ENCODE measurements at regions not wholly inside any gene's neighbourhood (a gene's known extent, or its start where the extent isn't known, plus 50 kb on each side); places are given as distances from the start of the nearest gene placed in this dataset.

DNA sequence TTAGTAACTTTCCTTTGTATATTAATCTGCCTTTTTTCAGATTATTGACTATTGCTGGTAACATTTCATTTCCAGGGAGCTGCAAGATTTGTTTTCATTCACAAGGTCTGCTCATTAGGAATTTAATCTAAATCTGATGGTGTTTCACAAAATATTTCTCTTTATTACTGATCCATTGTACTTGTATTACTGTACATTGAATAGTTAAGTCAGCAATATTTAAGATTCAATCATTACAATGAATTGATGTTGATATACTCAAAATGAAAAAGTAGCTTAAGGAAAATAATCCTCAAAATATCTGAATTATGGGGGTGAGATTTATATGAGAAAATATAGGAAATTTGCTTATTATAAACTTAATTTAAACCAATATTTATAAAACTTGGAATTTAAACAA lies 308.6 kb upstream of the PBX1 start:
- BruUV-seq (replicated peaks) = no TSS peak
- in situ Hi-C loops (cut with MboI) = no loop called here
- no peak for FAIRE-seq

DNA sequence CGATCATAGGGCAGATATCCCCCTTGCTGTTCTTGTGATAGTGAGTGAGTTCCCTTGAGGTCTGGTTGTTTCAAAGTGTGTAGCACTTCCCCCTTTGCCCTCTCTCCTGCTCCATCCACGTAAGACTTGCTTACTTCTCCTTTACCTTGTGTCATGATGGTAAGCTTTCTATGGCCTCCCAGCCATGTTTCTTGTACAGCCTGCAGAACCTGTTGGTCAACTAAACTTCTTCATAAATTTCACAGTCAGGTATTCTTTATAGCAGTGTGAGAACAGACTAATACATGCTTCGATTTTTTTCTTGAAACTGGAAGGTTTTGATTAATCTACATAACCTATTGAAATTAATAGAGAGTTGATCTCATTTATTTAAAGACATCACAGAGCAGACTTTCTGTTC lies 302.5 kb upstream of the PBX1 start:
- Histone ChIP-seq H3K27ac (ENCODE audit: extremely low read depth, low read depth, low read length) (no peak overlapping the region), H3K9me3 (replicated peaks; ENCODE audit: control insufficient read depth, insufficient read depth, low read depth, low read length) (no peaks in the 10 kb centered on the region; the same call in 1 of the 2 replicates), H3K4me1 (replicated peaks in 1 of 2; ENCODE audit: control insufficient read depth in 2 of 2, insufficient read depth in 2 of 2, low read length in 2 of 2) (no peaks in the 10 kb centered on the region), H3K9ac (ENCODE audit: insufficient read depth in 1 of 2, low read depth in 2 of 2, low read length in 2 of 2) (no peak overlapping the region), H3K9me1 (ENCODE audit: control insufficient read depth, insufficient read depth, low read length) (no peaks in the 10 kb centered on the region), H3K4me2 (ENCODE audit: insufficient read depth, low read length) (no peak overlapping the region), H3K36me3 (ENCODE audit: control insufficient read depth, insufficient read depth, low read length) (no peaks in the 10 kb centered on the region), H3K4me3 (no peak overlapping the region), H3K79me2 (ENCODE audit: control insufficient read depth, insufficient read depth, low read length) (no peaks in the 10 kb centered on the region), H3K27me3 (ENCODE audit: control insufficient read depth in 2 of 2, insufficient read depth in 2 of 2, low read length in 2 of 2) (no peaks in the 10 kb centered on the region), H4K20me1 (replicated peaks; ENCODE audit: control insufficient read depth, insufficient read depth, low read length) (no peaks in the 10 kb centered on the region), H2AFZ (ENCODE audit: low read depth, low read length) (no peak overlapping the region)
- 0% methylated on average over 3 of the region's 3 CpGs for WGBS (ENCODE audit: insufficient coverage, low coverage, missing lambda C conversion rate)
- no peak for DNase-seq (ENCODE audit: extremely low read depth in 1 of 4, low spot score in 3 of 4)
- ChIA-PET CTCF (ENCODE audit: low intra/inter-chr PET ratio) (no interaction called here), POLR2A (no interaction called here)
- intact Hi-C loops (cut with micrococcal nuclease) = no loop called here
- FAIRE-seq = no peak
- in situ Hi-C loops (cut with MboI) = no loop called here
- no peak for ATAC-seq
- no peak for TF ChIP-seq SMARCA5 (IDR thresholded peaks at IDR 0.05)
- no peak for TF ChIP-seq TAF1 (IDR thresholded peaks at IDR 0.05; ENCODE audit: control insufficient read depth, extremely low read depth, insufficient read depth, low read length, severe bottlenecking)
- TF ChIP-seq, protein P1, sequence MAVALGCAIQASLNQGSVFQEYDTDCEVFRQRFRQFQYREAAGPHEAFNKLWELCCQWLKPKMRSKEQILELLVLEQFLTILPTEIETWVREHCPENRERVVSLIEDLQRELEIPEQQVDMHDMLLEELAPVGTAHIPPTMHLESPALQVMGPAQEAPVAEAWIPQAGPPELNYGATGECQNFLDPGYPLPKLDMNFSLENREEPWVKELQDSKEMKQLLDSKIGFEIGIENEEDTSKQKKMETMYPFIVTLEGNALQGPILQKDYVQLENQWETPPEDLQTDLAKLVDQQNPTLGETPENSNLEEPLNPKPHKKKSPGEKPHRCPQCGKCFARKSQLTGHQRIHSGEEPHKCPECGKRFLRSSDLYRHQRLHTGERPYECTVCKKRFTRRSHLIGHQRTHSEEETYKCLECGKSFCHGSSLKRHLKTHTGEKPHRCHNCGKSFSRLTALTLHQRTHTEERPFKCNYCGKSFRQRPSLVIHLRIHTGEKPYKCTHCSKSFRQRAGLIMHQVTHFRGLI (CRISPR knock-in tag; IDR thresholded peaks at IDR 0.05) = no peak
- no peak for TF ChIP-seq MTA1 (IDR thresholded peaks at IDR 0.05; ENCODE audit: borderline replicate concordance)
- no TSS peak for BruUV-seq (replicated peaks)

More for the DNA sequence above, 308.6 kb upstream of the PBX1 start:
- no peak overlapping the region for H3K27ac ChIP-seq (ENCODE audit: extremely low read depth, low read depth, low read length)
- no peaks in the 10 kb centered on the region for H3K4me1 ChIP-seq (replicated peaks in 1 of 2; ENCODE audit: control insufficient read depth in 2 of 2, insufficient read depth in 2 of 2, low read length in 2 of 2)
- no peaks in the 10 kb centered on the region for H3K79me2 ChIP-seq (ENCODE audit: control insufficient read depth, insufficient read depth, low read length)
- no peaks in the 10 kb centered on the region for H3K9me3 ChIP-seq (replicated peaks; ENCODE audit: control insufficient read depth, insufficient read depth, low read depth, low read length)
- ATAC-seq (no peak), DNase-seq (ENCODE audit: extremely low read depth in 1 of 4, low spot score in 3 of 4) (no peak)
- no peaks in the 10 kb centered on the region for H3K36me3 ChIP-seq (ENCODE audit: control insufficient read depth, insufficient read depth, low read length)
- H3K27me3 ChIP-seq (ENCODE audit: control insufficient read depth in 2 of 2, insufficient read depth in 2 of 2, low read length in 2 of 2) = no peaks in the 10 kb centered on the region
- H3K4me3 ChIP-seq = no peak overlapping the region
- no peaks in the 10 kb centered on the region for H4K20me1 ChIP-seq (replicated peaks; ENCODE audit: control insufficient read depth, insufficient read depth, low read length)
- H2AFZ ChIP-seq (ENCODE audit: low read depth, low read length) = no peak overlapping the region
- intact Hi-C loops (cut with micrococcal nuclease) = no loop called here
- no peaks in the 10 kb centered on the region for H3K9me1 ChIP-seq (ENCODE audit: control insufficient read depth, insufficient read depth, low read length)
- ChIA-PET POLR2A (no interaction called here), CTCF (ENCODE audit: low intra/inter-chr PET ratio) (no interaction called here)
- no peak overlapping the region for H3K9ac ChIP-seq (ENCODE audit: insufficient read depth in 1 of 2, low read depth in 2 of 2, low read length in 2 of 2)
- TF ChIP-seq BRCA1 (IDR thresholded peaks at IDR 0.05) = no peak
- no peak for TF ChIP-seq BRCA1 (CRISPR knock-in tag; IDR thresholded peaks at IDR 0.05)
- TF ChIP-seq, protein P2, sequence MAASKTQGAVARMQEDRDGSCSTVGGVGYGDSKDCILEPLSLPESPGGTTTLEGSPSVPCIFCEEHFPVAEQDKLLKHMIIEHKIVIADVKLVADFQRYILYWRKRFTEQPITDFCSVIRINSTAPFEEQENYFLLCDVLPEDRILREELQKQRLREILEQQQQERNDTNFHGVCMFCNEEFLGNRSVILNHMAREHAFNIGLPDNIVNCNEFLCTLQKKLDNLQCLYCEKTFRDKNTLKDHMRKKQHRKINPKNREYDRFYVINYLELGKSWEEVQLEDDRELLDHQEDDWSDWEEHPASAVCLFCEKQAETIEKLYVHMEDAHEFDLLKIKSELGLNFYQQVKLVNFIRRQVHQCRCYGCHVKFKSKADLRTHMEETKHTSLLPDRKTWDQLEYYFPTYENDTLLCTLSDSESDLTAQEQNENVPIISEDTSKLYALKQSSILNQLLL (CRISPR knock-in tag; IDR thresholded peaks at IDR 0.05; ENCODE audit: borderline replicate concordance) = no peak
- TF ChIP-seq HNRNPL (IDR thresholded peaks at IDR 0.05; ENCODE audit: low read depth, low read length) = no peak
- no peak for TF ChIP-seq HSF4 (CRISPR knock-in tag; IDR thresholded peaks at IDR 0.05; ENCODE audit: borderline replicate concordance)
- TF ChIP-seq ZNF316 (IDR thresholded peaks at IDR 0.05) = peak; percentile 67
- TF ChIP-seq SOX6 (IDR thresholded peaks at IDR 0.05) = no peak
- no peak for TF ChIP-seq KLF16 (IDR thresholded peaks at IDR 0.05)
- no peak for TF ChIP-seq POLR2H (tag; IDR thresholded peaks at IDR 0.05; ENCODE audit: low read depth)
- H3K4me2 ChIP-seq (ENCODE audit: insufficient read depth, low read length) = no peak overlapping the region

All from K562 (cell line).